HG03469 (cell line): ENCODE measurements at regions not wholly inside any gene's neighbourhood (a gene's known extent, or its start where the extent isn't known, plus 50 kb on each side); places are given as distances from the start of the nearest gene placed in this dataset.
"Not testable (repeated sequence)": the region's sequence is repeated elsewhere in the genome, so short reads cannot be mapped to it uniquely, and the experiment has no call there.

ENCODE experiments used
- ATAC-seq: cut with Tn5 transposase; IDR thresholded peaks from one replicate; pipeline ENCODE4 v1.9.1; 2021; ENCODE audit warnings: mild to moderate bottlenecking, moderate library complexity, moderate number of reproducible peaks; ENCODE audit not compliant: unreplicated experiment

GRCh38 chr1:98296681-98297080 is 364.8 kb upstream of the SNX7 start:
- ATAC-seq = no peak

GRCh38 chr1:98294127-98294526 is 367.4 kb upstream of the SNX7 start:
- no peak for ATAC-seq

GRCh38 chr1:98292994-98293393 is 368.5 kb upstream of the SNX7 start:
- no peak for ATAC-seq

- no peak for ATAC-seq
Measured at GRCh38 chr1:98289311-98289710, 368.5 kb upstream of the DPYD start.

GRCh38 chr1:98288494-98288893 is 367.7 kb upstream of the DPYD start:
- ATAC-seq = no peak

- ATAC-seq = no peak
Measured at GRCh38 chr1:98287626-98288025, 366.8 kb upstream of the DPYD start.

- no peak for ATAC-seq
Measured at GRCh38 chr1:98286656-98287055, 365.8 kb upstream of the DPYD start.

GRCh38 chr1:98285286-98285685 is 364.5 kb upstream of the DPYD start:
- ATAC-seq = not testable (repeated sequence)

GRCh38 chr1:98280049-98280448 is 359.2 kb upstream of the DPYD start:
- no peak for ATAC-seq

GRCh38 chr1:98278055-98278454 is 357.2 kb upstream of the DPYD start:
- no peak for ATAC-seq

GRCh38 chr1:98277118-98277517 is 356.3 kb upstream of the DPYD start:
- ATAC-seq = no peak

GRCh38 chr1:98276514-98276913 is 355.7 kb upstream of the DPYD start:
- no peak for ATAC-seq

- no peak for ATAC-seq
Measured at GRCh38 chr1:98268316-98268715, 347.5 kb upstream of the DPYD start.

- ATAC-seq = no peak
Measured at GRCh38 chr1:98267423-98267822, 346.6 kb upstream of the DPYD start.

GRCh38 chr1:98264727-98265126 is 343.9 kb upstream of the DPYD start:
- ATAC-seq = no peak

GRCh38 chr1:98260839-98261238 is 340.0 kb upstream of the DPYD start:
- ATAC-seq = no peak

GRCh38 chr1:98260412-98260811 is 339.6 kb upstream of the DPYD start:
- no peak for ATAC-seq

- ATAC-seq = no peak
Measured at GRCh38 chr1:98256700-98257099, 335.9 kb upstream of the DPYD start.

- no peak for ATAC-seq
Measured at GRCh38 chr1:98253145-98253544, 332.3 kb upstream of the DPYD start.

- ATAC-seq = no peak
Measured at GRCh38 chr1:98251497-98251896, 330.7 kb upstream of the DPYD start.

- ATAC-seq = no peak
Measured at GRCh38 chr1:98232678-98233077, 311.8 kb upstream of the DPYD start.

- ATAC-seq = no peak
Measured at GRCh38 chr1:98222706-98223105, 301.9 kb upstream of the DPYD start.

GRCh38 chr1:98221923-98222322 is 301.1 kb upstream of the DPYD start:
- no peak for ATAC-seq

- no peak for ATAC-seq
Measured at GRCh38 chr1:98217601-98218000, 296.8 kb upstream of the DPYD start.
